Thoracic aorta (tissue), 2 donors: ENCODE measurements at regions not wholly inside any gene's neighbourhood (a gene's known extent, or its start where the extent isn't known, plus 50 kb on each side); places are given as distances from the start of the nearest gene placed in this dataset.

Source experiments
- ATAC-seq: fragments of 150-250 bp; one replicate; pipeline ENCODE4 v1.8.0; 2017; ENCODE audit warnings: low read depth; ENCODE audit not compliant: insufficient number of reproducible peaks, low FRiP score
- DNase-seq: peaks from one replicate; pipeline ENCODE4 v3.0.0-alpha.2; 2020; ENCODE audit warnings: low spot score
- H3K27ac ChIP-seq, 2 donors: fragments of 200-600 bp; sonication (generic); 1 replicate in 1 of 2; 2 replicates in 1 of 2; pipeline ENCODE4 v1.5.1; 2016; ENCODE audit warnings: mild to moderate bottlenecking in 2 of 2, moderate library complexity in 2 of 2
- H3K27me3 ChIP-seq: fragments of 200-600 bp; sonication (generic); replicated peaks from 2 replicates; pipeline ENCODE4 v1.6.0; 2016; ENCODE audit warnings: mild to moderate bottlenecking; ENCODE audit not compliant: insufficient read depth
- H3K36me3 ChIP-seq: fragments of 200-600 bp; sonication (generic); one replicate; pipeline ENCODE4 v1.5.1; 2016
- H3K4me1 ChIP-seq, 2 donors: fragments of 200-600 bp; sonication (generic); 1 replicate in 1 of 2; 2 replicates in 1 of 2; pipeline versions ENCODE4 v1.5.1 to v1.6.0; 2016; ENCODE audit warnings: low read depth in 2 of 2, mild to moderate bottlenecking in 1 of 2; ENCODE audit not compliant: control insufficient read depth in 1 of 2
- H3K4me3 ChIP-seq: fragments of 200-600 bp; sonication (generic); 2 replicates; pipeline ENCODE4 v1.5.1; 2016; ENCODE audit warnings: mild to moderate bottlenecking
- H3K9me3 ChIP-seq: fragments of 200-600 bp; sonication (generic); 2 replicates; pipeline ENCODE4 v1.5.1; 2016
- TF ChIP-seq, protein P1 (sequence below): fragments of 200-600 bp; sonication (generic); IDR thresholded peaks from one replicate; pipeline ENCODE4 v1.5.1; 2019; ENCODE audit warnings: antibody characterized with exemption

DNA sequence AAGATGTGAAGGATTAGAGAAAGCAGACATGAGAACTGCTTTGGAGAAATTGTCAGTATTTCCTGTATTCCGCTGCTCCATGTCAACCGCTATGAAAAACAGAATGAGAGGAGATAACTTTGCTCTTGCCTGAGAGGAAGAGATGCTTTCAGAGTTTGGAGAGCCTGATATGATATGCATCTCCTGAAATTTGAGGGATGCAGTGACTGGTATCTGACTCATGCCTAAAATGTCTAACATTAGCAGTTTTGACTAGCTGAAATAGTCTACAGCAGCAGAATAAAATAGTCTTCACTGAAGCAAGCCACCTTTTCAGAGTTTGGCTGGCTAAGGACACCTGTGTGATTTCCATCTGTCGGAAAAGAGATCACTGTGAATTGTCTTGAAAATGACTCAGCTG, 165.8 kb upstream of the LRRC7 start:
- TF ChIP-seq, protein P1, sequence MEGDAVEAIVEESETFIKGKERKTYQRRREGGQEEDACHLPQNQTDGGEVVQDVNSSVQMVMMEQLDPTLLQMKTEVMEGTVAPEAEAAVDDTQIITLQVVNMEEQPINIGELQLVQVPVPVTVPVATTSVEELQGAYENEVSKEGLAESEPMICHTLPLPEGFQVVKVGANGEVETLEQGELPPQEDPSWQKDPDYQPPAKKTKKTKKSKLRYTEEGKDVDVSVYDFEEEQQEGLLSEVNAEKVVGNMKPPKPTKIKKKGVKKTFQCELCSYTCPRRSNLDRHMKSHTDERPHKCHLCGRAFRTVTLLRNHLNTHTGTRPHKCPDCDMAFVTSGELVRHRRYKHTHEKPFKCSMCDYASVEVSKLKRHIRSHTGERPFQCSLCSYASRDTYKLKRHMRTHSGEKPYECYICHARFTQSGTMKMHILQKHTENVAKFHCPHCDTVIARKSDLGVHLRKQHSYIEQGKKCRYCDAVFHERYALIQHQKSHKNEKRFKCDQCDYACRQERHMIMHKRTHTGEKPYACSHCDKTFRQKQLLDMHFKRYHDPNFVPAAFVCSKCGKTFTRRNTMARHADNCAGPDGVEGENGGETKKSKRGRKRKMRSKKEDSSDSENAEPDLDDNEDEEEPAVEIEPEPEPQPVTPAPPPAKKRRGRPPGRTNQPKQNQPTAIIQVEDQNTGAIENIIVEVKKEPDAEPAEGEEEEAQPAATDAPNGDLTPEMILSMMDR, result no peak
- Histone ChIP-seq H3K27me3 (no peaks in the 10 kb centered on the region), H3K27ac (no peak overlapping the region), H3K36me3 (no peaks in the 10 kb centered on the region), H3K9me3 (no peaks in the 10 kb centered on the region), H3K4me1 (no peaks in the 10 kb centered on the region), H3K4me3 (no peak overlapping the region)
- DNase-seq (no peak), ATAC-seq (no peak)

DNA sequence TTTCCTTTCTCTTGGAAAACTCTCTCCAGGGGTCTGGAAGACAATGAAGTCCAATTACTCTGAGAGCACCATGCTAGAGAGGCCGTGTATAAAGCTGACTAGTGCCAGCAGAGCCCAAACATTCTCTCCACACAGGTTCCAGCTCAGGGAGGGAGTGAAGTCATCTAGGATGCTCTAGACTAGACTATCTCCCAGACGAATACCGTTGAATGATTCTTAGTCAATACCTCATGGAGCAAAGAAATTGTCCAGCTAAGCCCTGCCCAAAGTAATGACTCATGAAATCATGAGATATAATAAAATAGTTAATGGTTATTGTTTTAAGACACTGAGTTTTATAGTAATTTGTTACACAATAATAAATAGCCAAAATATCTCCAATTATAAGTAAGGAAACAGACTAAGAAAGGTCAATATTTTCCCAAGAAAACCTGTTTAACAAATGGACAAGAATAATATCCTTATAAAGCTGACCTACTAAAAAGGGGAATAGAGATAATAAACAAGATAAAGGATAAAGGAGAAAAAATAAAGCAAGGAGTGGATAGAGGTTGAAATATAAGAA, 163.9 kb upstream of the LRRC7 start:
- Histone ChIP-seq H3K4me3 (no peak overlapping the region), H3K27ac (no peak overlapping the region), H3K4me1 (no peaks in the 10 kb centered on the region)

DNA sequence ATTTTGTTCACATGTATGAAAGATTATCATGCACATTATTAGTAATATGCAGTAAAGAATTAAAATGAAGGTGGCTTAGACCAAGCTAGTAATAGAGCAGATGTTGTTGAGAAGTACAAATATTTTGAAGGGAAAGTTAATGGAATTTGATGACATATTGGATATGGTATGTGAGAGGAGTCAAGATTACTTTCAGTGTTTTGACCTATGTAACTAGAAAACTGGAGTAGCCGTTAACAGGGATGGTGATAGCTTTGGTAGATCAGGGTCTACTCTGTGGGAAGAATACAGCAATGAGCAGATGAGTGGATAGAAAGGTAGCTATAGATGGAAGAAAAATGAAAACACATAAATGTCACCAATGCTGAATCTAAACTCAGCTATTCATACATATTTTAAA, 163.2 kb upstream of the LRRC7 start:
- H3K27me3 ChIP-seq, result no peaks in the 10 kb centered on the region
- H3K36me3 ChIP-seq, result no peaks in the 10 kb centered on the region
- no peak overlapping the region for H3K27ac ChIP-seq
- H3K4me1 ChIP-seq, result no peaks in the 10 kb centered on the region
- no peak overlapping the region for H3K4me3 ChIP-seq
- TF ChIP-seq, protein P1, result no peak
- ATAC-seq (no peak), DNase-seq (no peak)
- H3K9me3 ChIP-seq, result no peaks in the 10 kb centered on the region

More for the DNA sequence above, 163.9 kb upstream of the LRRC7 start:
- Histone ChIP-seq H3K36me3 (no peaks in the 10 kb centered on the region), H3K9me3 (no peaks in the 10 kb centered on the region), H3K27me3 (no peaks in the 10 kb centered on the region)
- TF ChIP-seq, protein P1, result no peak
- ATAC-seq, result no peak
- DNase-seq, result no peak

DNA sequence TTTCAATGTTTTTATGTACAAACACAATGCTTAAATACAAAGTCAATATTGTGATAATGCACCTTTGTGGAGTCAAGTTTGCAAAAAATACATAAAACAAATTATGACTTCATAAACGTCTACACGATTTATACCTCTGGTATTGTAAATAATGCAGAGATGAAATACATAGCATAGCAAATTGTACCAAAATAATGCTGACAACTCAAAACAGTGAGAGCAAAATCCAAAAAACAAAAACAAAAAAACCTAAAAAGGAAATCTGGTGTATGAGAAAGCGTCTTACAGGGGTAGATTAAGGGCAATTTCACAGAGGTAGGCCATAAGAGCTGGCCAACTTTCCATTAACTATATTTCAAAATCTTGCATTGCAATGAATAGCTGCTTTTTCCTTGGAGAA, 161.5 kb upstream of the LRRC7 start:
- ATAC-seq, result no peak
- TF ChIP-seq, protein P1, result no peak
- no peaks in the 10 kb centered on the region for H3K27me3 ChIP-seq
- H3K4me1 ChIP-seq, result no peaks in the 10 kb centered on the region
- no peaks in the 10 kb centered on the region for H3K36me3 ChIP-seq
- DNase-seq, result no peak
- H3K9me3 ChIP-seq, result no peaks in the 10 kb centered on the region
- H3K4me3 ChIP-seq, result no peak overlapping the region
- H3K27ac ChIP-seq, result no peak overlapping the region

DNA sequence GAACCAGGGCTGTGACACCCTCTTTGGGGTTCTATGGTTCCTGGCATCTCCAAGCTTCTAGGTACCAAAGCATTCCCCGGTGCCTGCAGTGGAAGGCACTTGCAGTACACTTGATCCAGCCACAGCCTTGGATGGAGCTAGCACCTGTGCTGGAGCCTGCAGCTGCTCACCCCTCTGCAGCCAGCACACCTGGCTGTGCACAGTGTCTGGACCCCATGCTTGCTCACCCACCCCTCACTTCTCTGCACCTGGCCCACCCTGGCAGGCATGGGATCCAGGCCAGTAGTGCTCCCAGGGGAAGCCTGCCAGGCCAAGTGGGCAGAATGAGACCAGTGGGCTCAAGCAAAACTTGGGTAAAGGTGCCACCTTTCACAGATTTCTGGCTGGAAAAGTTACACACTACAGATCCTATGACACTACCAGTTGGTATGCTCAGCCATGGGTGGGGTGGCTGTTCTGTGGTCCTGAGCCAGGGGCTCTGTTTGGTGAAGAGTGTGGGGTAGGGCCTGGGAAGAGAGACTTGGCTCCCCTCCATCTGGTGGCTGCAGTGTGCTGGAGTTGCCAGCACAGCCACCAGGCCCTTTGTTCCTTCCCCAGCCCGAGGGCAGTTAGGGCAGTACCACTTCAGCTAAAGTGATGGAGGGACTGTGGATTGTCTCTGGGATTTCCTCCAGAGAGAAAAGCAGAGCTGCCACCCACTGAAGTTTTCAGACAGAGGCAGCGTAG, 157.8 kb upstream of the LRRC7 start:
- H3K4me1 ChIP-seq, result no peaks in the 10 kb centered on the region
- no peaks in the 10 kb centered on the region for H3K27me3 ChIP-seq
- TF ChIP-seq, protein P1, result no peak
- DNase-seq (no peak), ATAC-seq (no peak)
- H3K4me3 ChIP-seq, result no peak overlapping the region
- no peaks in the 10 kb centered on the region for H3K36me3 ChIP-seq
- no peak overlapping the region for H3K27ac ChIP-seq
- H3K9me3 ChIP-seq, result no peaks in the 10 kb centered on the region
